ENCODE measurements at regions not wholly inside any gene's neighbourhood (a gene's known extent, or its start where the extent isn't known, plus 50 kb on each side); places are given as distances from the start of the nearest gene placed in this dataset.
A peak's percentile ranks its signal among the peaks of the same experiment; 100 is the strongest.

DNA sequence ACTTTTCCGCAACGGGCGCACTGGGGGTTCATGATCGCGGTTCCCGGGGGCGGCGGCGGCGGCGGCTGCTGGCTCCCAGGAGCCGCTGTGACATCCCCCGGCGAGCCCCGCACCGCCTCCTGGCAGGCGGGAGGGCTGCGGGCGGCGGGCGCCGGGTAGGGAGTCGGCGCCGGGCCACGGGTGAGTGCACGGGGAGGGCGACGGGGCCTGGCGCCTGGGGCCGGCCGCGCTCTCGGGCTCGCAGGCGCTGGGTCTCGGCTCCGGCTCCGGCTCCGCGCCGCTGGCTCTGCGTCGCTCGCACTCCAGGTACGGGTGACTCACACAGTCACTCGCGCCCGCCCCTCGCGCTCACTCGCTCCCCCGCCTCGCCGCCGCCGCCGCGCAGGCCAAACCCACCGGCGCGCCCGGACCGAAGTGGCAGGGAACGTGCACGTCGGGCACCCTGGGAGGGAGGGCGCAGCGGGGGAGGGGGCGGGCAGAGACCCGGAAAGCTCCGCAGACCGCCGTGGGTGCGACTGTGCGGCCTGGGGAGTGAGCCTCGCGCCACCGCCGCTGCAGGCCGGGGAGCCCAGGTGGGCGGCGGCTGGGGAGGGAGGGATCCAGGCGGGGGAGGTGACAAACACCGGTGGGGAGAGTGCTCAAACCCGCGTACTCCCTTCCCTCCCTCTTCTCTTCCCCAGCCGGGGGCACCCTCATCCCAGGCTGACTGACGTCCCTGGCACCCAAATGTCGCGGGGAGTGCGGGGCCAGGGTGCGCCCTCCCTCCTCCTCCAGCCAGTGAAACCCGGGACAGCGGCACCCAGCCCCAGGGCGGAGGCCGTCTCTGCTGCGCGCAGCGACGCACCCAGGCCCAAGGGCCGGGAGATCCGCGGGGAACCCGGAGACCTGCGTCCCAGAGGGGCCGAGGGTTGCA, 276.9 kb upstream of the NEBL start:
- peak overlapping the region; percentile 58 for H2BK120ac ChIP-seq (ENCODE audit: low read depth, low read length)
- peak overlapping the region; percentile 92 for H3K23ac ChIP-seq (ENCODE audit: low read depth, low read length, poor library complexity)
- H2AFZ ChIP-seq (ENCODE audit: low read length) = peak overlapping the region; percentile 94
- peak overlapping the region; percentile 92 for H2BK15ac ChIP-seq (ENCODE audit: low read length)
- H3K9me3 ChIP-seq (replicated peaks in 1 of 2; ENCODE audit: control insufficient read depth in 2 of 2, insufficient read depth in 1 of 2, low read depth in 1 of 2, low read length in 2 of 2) = no peaks in the 10 kb centered on the region
- H3K9ac ChIP-seq (ENCODE audit: low read depth, low read length, poor library complexity) = peak overlapping the region; percentile 97
- H3K18ac ChIP-seq (ENCODE audit: low read length) = peak overlapping the region; percentile 99
- peak overlapping the region; percentile 59 to 99 for H3K4me3 ChIP-seq (ENCODE audit: low read length in 2 of 2)
- peak; percentile 51 for DNase-seq (ENCODE audit: low spot score)
- peak overlapping the region; percentile 80 for H2BK12ac ChIP-seq (ENCODE audit: low read length)
- peak overlapping the region; percentile 26 for H4K91ac ChIP-seq (ENCODE audit: low read depth, low read length, poor library complexity)
- peak overlapping the region; percentile 39 for H2AK5ac ChIP-seq (ENCODE audit: low read depth, low read length)
- no peak overlapping the region for H4K8ac ChIP-seq (ENCODE audit: low read depth, low read length)
- H3K27ac ChIP-seq (replicated peaks; ENCODE audit: low read length) = peak overlapping the region; percentile 35
- peak overlapping the region; percentile 97 for H3K4me2 ChIP-seq (ENCODE audit: insufficient read depth, low read length, poor library complexity, severe bottlenecking)
- H3K14ac ChIP-seq (ENCODE audit: low read length) = peak overlapping the region; percentile 96
- peaks cover 2% of the 10 kb centered on the region for H3K79me1 ChIP-seq (ENCODE audit: low read depth, low read length)
- no peak overlapping the region for H3K4ac ChIP-seq (ENCODE audit: low read length)
- peak overlapping the region; percentile 88 for H2BK5ac ChIP-seq (ENCODE audit: low read length)
- WGBS, 2 donors (ENCODE audit: extremely low coverage in 2 of 2, insufficient read length in 2 of 2, insufficient replicate concordance in 1 of 2) = no CpG with 5 or more reads among the region's 107 CpGs
- peaks cover 11 to 17% of the 10 kb centered on the region in 2 donors for H3K4me1 ChIP-seq (ENCODE audit: control insufficient read depth in 2 of 2, insufficient read depth in 1 of 2, low read depth in 1 of 2, low read length in 2 of 2)
- H3K36me3 ChIP-seq (replicated peaks in 1 of 2; ENCODE audit: control insufficient read depth in 2 of 2, insufficient read depth in 2 of 2, low read length in 2 of 2) = peaks cover 0 to 3% of the 10 kb centered on the region in 2 donors
- H3K27me3 ChIP-seq (ENCODE audit: control insufficient read depth in 3 of 3, insufficient read depth in 3 of 3, low read depth in 1 of 3, low read length in 3 of 3) = peaks cover 0 to 9% (median 0%) of the 10 kb centered on the region in 3 experiments

- H3K4me3 ChIP-seq (ENCODE audit: low read length in 2 of 2) = peak overlapping the region; percentile 59 to 99
- H3K27ac ChIP-seq (replicated peaks; ENCODE audit: low read length) = no peak overlapping the region
- H3K14ac ChIP-seq (ENCODE audit: low read length) = peak overlapping the region; percentile 96
- peaks cover 2% of the 10 kb centered on the region for H3K79me1 ChIP-seq (ENCODE audit: low read depth, low read length)
- peak overlapping the region; percentile 97 for H3K4me2 ChIP-seq (ENCODE audit: insufficient read depth, low read length, poor library complexity, severe bottlenecking)
- H3K9ac ChIP-seq (ENCODE audit: low read depth, low read length, poor library complexity) = peak overlapping the region; percentile 97
- H3K18ac ChIP-seq (ENCODE audit: low read length) = peak overlapping the region; percentile 99
- peak overlapping the region; percentile 33 for H2BK12ac ChIP-seq (ENCODE audit: low read length)
- peaks cover 0 to 3% of the 10 kb centered on the region in 2 donors for H3K36me3 ChIP-seq (replicated peaks in 1 of 2; ENCODE audit: control insufficient read depth in 2 of 2, insufficient read depth in 2 of 2, low read length in 2 of 2)
- DNase-seq (ENCODE audit: low spot score) = no peak
- no peak overlapping the region for H2BK15ac ChIP-seq (ENCODE audit: low read length)
- no CpG with 5 or more reads among the region's 69 CpGs for WGBS, 2 donors (ENCODE audit: extremely low coverage in 2 of 2, insufficient read length in 2 of 2, insufficient replicate concordance in 1 of 2)
- peak overlapping the region; percentile 92 for H3K23ac ChIP-seq (ENCODE audit: low read depth, low read length, poor library complexity)
- peaks cover 11 to 17% of the 10 kb centered on the region in 2 donors for H3K4me1 ChIP-seq (ENCODE audit: control insufficient read depth in 2 of 2, insufficient read depth in 1 of 2, low read depth in 1 of 2, low read length in 2 of 2)
- no peak overlapping the region for H4K8ac ChIP-seq (ENCODE audit: low read depth, low read length)
- no peak overlapping the region for H3K4ac ChIP-seq (ENCODE audit: low read length)
- H2BK120ac ChIP-seq (ENCODE audit: low read depth, low read length) = no peak overlapping the region
- peak overlapping the region; percentile 88 for H2BK5ac ChIP-seq (ENCODE audit: low read length)
- no peak overlapping the region for H2AK5ac ChIP-seq (ENCODE audit: low read depth, low read length)
- peaks cover 0 to 9% (median 0%) of the 10 kb centered on the region in 3 experiments for H3K27me3 ChIP-seq (ENCODE audit: control insufficient read depth in 3 of 3, insufficient read depth in 3 of 3, low read depth in 1 of 3, low read length in 3 of 3)
- no peak overlapping the region for H4K91ac ChIP-seq (ENCODE audit: low read depth, low read length, poor library complexity)
- peak overlapping the region; percentile 94 for H2AFZ ChIP-seq (ENCODE audit: low read length)
- H3K9me3 ChIP-seq (replicated peaks in 1 of 2; ENCODE audit: control insufficient read depth in 2 of 2, insufficient read depth in 1 of 2, low read depth in 1 of 2, low read length in 2 of 2) = no peaks in the 10 kb centered on the region
Measured at GRCh38 chr10:21172930-21173801, 276.1 kb upstream of the NEBL start.

DNA sequence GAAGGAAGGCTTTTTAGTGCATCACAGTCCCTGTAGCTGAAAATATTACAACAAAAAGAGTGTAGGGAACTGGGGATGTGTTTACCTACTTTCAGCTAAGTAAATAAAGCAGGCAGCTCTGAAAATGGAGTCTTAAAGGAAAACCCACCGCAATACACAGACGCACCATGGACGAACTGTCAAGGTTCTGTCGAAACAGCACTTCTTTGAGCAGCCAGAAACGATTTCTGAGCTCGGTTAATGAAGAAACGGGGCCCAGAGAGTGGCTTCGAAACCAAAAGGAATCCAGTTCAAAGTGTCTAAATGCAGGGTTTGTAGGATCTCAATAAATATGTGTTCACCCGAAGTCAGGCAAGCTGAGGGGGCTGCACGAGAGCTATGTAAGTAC, 275.4 kb upstream of the NEBL start:
- Histone ChIP-seq H3K23ac (ENCODE audit: low read depth, low read length, poor library complexity) (no peak overlapping the region), H2AK5ac (ENCODE audit: low read depth, low read length) (no peak overlapping the region), H3K14ac (ENCODE audit: low read length) (no peak overlapping the region), H3K36me3 (replicated peaks in 1 of 2; ENCODE audit: control insufficient read depth in 2 of 2, insufficient read depth in 2 of 2, low read length in 2 of 2) (peaks cover 0 to 3% of the 10 kb centered on the region in 2 donors), H3K4ac (ENCODE audit: low read length) (no peak overlapping the region), H4K91ac (ENCODE audit: low read depth, low read length, poor library complexity) (no peak overlapping the region), H4K8ac (ENCODE audit: low read depth, low read length) (no peak overlapping the region), H2BK120ac (ENCODE audit: low read depth, low read length) (no peak overlapping the region), H3K4me1 (ENCODE audit: control insufficient read depth in 2 of 2, insufficient read depth in 1 of 2, low read depth in 1 of 2, low read length in 2 of 2) (peaks cover 11 to 17% of the 10 kb centered on the region in 2 donors), H3K4me2 (ENCODE audit: insufficient read depth, low read length, poor library complexity, severe bottlenecking) (peak overlapping the region; percentile 97), H3K27ac (replicated peaks; ENCODE audit: low read length) (no peak overlapping the region), H2BK15ac (ENCODE audit: low read length) (no peak overlapping the region), H2BK5ac (ENCODE audit: low read length) (peak overlapping the region; percentile 88), H3K9me3 (replicated peaks in 1 of 2; ENCODE audit: control insufficient read depth in 2 of 2, insufficient read depth in 1 of 2, low read depth in 1 of 2, low read length in 2 of 2) (no peaks in the 10 kb centered on the region), H3K4me3 (ENCODE audit: low read length in 2 of 2) (peak overlapping the region; percentile 59 to 99), H3K18ac (ENCODE audit: low read length) (no peak overlapping the region), H3K9ac (ENCODE audit: low read depth, low read length, poor library complexity) (no peak overlapping the region), H2BK12ac (ENCODE audit: low read length) (no peak overlapping the region), H3K27me3 (ENCODE audit: control insufficient read depth in 3 of 3, insufficient read depth in 3 of 3, low read depth in 1 of 3, low read length in 3 of 3) (peaks cover 0 to 9% (median 0%) of the 10 kb centered on the region in 3 experiments), H3K79me1 (ENCODE audit: low read depth, low read length) (peaks cover 2% of the 10 kb centered on the region), H2AFZ (ENCODE audit: low read length) (peak overlapping the region; percentile 94)
- WGBS, 2 donors (ENCODE audit: extremely low coverage in 2 of 2, insufficient read length in 2 of 2, insufficient replicate concordance in 1 of 2) = no CpG with 5 or more reads among the region's 10 CpGs
- no peak for DNase-seq (ENCODE audit: low spot score)

Measured in neuronal stem cell (in vitro differentiated cells).